ENCODE measurements at regions not wholly inside any gene's neighbourhood (a gene's known extent, or its start where the extent isn't known, plus 50 kb on each side); places are given as distances from the start of the nearest gene placed in this dataset.

DNA sequence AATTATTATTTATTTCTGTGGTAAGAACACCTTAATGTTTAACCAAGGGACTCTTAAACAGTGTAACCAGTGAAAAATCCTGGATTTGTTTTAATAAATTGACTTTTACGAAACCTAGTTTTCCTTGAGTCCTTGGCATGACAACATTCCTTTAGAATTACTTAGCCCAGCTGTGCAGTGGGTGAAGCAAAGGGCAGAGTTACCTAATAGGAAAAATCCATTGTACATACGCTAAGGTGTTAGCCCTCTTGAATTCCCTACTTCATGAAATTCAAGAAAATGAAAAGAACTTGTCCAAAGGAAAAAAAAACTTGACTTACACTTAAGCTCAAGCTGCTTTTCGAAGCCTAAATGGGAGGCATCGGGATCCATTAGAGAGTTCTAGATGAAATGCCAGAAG, 852.0 kb upstream of the ADAMTS5 start:
- DNase-seq (ENCODE audit: low spot score) = no peak

DNA sequence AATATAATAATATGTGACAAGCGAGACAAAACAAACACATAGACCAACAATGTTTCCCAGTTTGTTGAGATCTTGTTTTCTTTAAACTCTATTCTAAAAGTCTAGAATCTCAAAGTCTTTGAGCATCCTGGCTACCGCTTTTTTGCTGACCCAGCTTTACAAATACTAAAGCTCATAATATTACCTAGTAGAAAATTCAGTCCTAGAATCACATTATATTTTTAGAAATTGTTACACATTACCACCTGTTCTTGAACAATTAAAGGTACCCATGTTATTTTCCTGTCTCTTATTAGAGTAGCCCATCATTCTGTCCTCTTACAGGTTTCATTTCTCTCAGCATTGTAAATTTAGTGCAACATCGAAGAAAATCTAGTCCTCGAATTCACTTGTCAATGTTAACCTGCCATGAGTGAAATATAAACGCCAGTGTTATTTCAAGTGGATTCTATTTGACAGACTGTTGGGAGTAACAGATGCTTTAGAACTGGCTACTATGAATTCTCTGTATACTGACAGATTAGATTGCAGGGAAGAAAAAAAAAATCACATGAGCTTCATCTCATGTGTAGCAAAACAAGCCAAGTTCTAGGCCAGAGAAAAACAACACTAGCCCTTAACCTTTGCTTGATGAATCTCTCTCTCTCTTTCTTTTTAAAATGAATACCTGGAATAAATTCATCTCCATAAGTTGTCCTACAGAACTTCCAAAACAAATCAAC, 851.2 kb upstream of the ADAMTS5 start:
- no peak for DNase-seq (ENCODE audit: low spot score)

DNA sequence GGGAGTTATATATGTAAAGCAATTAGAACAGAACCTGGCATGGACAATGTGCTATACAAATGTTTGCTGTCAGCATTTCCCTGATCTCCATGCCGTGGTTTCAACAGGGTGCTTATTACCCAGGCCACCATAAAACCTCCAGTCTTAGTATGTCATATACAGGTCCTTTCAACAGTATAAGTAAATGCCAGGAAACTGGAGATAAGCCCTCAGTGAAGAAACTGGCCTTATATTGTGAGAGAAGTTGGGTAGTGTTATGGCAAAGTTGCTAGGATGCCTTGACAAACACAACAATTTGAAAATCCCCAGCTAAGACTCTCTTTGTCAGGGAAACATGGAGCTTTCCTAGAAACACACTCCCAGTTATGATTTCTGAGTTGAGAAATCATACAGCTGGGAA, 850.2 kb upstream of the ADAMTS5 start:
- DNase-seq (ENCODE audit: low spot score) = no peak

DNA sequence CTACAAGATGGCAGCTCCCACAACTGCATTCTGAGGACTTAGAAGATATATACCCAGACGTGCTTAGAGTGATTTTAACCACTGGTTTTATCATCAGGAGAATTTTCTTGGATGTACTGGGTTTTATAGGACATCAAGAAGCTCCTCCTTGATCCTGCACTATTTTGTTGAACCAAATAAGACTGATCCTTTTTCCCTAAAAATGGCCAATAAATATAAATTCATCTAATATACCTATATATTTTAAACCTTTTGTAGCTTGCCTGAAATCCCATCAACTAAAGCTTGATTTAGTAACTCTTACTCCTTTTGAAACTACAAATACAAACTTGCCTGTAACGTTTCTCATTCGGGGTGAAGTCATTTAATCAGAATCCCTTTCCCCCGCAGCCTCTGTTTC, 849.4 kb upstream of the ADAMTS5 start:
- DNase-seq (ENCODE audit: low spot score) = no peak

DNA sequence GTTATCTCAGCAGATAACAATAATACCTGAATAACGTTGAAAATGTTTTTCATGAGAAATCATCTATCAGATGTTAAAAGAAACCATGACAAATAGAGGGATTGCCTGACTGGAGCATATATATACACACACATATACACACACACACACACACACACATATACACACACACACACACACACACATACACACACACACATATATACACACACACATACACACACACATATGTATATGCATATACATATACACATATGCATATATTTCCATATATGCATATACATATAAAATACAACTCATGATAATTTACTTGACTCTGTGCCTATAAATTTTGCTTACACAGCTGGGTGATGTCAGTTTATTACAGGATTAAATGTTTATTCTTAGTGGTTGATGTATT, 847.3 kb upstream of the ADAMTS5 start:
- DNase-seq (ENCODE audit: low spot score) = no peak

DNA sequence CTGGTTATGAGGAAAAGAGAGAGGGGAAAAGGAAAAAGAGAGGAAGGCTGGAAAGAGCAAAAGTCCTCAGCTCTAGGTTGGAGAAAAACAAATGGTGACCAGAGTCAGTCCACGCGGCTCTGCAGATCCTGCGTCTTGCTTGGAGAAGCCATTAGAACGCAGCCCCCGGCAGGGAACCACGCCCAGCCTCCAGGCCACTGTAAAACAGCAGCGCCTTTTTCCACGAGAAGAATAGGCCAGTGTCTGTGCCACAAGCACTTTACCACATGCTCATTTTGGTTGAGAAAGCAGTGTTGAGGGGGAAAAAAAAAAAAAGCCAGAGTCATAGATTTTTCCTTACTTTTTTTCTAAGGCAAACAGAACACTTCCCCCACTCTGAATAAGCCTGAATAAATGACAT, 846.9 kb upstream of the ADAMTS5 start:
- DNase-seq (ENCODE audit: low spot score) = peak; percentile 71

DNA sequence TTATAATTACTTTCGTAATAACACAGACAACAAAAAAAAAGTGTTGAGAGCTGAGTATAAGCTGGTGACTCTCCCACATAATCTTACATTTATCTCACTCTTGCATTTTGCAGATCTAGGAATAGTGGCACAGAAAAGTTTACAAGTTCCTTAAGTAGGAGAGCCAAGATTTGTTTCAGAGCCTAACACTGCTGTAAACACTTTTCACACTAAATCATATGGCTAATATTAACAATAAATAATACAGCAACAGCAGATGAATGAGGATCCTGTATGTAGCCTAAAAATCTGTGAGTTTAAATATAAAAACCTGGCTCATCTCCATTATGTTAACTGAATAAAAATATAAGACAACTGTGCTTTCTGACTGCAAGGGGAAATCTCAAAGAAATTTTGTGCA, 846.5 kb upstream of the ADAMTS5 start:
- DNase-seq (ENCODE audit: low spot score) = no peak

DNA sequence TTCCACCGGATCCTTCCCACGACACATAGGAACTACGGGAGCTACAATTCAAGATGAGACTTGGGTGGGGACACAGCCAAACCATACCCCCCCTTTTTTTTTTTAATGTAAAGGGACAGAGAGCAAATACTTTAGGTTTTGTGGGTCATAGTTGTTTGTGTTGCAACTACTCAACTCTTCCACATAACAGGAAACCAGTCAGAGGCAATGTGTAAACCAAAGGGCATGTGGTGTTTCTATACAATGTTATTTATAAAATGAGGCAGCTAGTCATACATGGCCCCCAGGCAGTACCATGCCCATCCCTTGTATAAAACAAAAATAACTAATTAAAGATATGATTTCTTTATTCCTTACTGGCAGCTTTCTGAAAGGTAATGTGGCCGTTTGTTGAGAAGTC, 845.4 kb upstream of the ADAMTS5 start:
- DNase-seq (ENCODE audit: low spot score) = no peak

DNA sequence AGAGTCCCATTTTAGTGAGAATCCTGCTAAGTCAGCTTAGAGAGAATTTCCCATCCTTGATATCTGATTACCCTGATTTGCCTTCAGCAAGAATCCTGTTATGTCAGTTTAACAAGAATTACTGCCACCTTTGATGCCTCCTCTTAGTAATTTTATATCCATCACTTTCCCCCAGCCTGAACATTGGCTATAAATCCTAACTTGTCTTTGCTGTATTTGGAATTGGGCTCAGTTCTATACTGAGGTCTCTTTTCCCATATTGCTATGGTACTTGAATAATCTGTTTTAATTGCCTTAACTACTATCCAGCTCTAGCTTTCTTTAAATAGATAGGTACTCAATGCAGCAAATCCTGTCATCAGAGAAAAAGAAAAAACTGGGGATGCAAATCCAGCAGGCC, 842.0 kb upstream of the ADAMTS5 start:
- no peak for DNase-seq (ENCODE audit: low spot score)

DNA sequence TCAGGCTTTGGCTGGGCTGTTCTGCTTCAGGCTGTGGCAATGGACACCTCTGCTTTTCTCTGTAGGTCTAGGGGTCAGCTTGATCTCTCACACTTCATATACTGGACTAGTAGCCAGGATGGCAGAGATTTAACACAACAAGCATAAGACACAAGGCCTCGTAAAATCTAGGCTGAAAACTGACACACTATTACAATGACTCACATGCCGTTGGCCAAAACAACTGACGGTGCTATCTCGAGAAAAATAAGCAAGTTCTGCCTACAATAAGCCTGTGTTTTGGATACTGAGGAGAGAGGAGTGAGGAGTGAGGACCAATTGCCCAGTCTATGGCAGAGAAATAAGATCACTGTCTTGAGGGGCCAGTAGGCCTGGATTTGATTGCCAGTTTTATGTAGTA, 840.7 kb upstream of the ADAMTS5 start:
- peak; percentile 18 for DNase-seq (ENCODE audit: low spot score)

DNA sequence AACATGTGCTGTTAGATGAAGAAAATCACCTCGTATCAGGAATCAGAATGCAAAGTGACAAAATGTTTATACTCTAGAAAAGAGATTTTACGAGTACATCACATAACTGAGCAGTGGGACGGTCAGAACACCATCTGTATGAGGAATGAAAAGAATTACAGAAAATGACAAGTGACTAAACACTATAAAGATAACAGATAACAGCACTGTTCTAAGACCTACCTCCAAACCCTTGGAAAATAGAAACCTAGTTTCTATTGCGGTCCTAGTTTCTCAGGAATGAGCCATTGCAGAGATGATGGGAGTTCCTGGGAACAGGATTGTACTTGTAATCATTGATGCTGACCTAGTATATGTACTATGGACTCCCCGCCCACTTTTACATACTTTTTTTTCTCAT, 839.4 kb upstream of the ADAMTS5 start:
- no peak for DNase-seq (ENCODE audit: low spot score)

DNA sequence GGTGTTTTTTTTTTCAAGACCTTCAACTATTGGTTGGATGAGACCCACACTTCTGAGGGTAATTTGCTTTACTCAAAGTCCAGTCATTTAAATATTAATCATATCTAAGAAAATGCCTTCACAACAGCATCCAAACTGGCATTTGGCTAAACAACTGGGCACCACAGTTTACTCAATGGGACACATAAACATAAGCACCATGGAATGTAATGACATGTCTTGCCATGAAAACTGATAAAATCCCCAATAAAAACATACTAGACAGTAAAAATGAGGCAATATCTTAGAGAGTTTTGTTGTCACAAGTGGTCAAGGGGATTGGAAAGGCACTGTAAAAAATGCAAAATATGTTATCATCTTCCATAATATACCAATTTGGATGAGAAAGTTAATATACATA, 838.8 kb upstream of the ADAMTS5 start:
- no peak for DNase-seq (ENCODE audit: low spot score)

DNA sequence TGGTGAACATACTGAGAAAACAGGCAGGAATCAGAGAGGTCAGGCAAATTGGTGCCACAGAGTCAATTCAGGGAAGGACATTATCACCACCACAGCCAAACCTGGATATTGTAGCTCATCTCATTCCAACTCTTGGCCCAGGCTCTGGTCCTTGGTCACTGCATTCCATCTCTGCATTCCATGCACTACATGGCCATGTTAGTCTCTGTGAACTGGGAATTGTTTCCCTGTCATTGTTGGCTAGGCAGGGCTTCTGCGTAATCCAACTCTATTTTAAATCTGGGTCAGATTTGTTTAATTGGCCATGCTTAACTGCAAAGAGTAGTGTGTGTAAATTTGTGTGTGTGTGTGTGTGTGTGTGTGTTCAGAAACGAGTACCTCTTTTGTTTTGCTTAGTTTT, 837.6 kb upstream of the ADAMTS5 start:
- DNase-seq (ENCODE audit: low spot score) = no peak

DNA sequence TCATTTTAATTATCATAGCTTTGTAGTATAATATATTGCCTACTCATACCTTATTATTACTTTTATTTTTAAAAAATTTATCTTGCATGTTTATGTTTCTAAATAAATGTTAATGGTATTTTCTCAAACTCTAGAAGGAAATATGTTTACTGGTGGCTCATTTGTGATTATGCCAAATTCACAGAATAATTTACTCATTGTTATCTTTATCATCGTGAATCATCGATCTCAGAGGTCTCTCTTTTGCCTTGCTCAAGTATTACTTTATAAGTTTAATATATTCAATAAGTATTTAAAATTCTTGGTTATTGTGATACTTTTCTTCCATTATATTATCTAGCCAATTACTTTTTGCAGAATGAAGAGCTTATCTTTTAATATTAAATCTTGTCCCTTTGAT, 836.7 kb upstream of the ADAMTS5 start:
- no peak for DNase-seq (ENCODE audit: low spot score)

DNA sequence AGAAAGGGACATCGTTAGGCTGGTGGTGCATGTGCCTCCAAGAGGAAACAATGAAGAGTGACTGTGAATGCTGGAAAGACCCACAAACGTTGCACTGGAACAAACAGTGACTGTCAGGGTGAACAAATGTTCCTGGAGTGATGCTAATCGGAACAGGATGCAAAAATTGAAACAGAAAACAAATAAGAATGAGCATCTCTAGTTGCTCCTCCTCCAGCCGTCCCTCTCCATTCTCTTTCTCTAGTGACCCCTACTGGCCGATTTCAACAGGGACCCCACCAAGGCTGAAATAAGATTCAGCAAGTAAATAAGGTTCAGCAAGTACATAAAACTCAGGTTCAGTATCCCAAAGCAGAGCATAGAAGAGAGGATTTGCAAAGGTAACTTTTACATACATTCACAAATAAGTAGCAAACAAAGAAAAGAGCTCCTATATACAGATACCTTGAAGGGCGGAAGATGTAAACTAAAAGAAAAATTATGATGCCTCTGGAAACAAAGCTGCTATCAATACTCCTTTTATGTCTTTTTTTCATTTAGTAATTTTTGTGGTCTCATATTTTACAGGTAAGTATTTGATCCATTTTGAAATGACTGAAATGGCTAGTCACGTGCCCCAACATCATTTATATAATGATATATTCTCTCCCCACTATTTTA, 836.1 kb upstream of the ADAMTS5 start:
- DNase-seq (ENCODE audit: low spot score) = peak; percentile 35

DNA sequence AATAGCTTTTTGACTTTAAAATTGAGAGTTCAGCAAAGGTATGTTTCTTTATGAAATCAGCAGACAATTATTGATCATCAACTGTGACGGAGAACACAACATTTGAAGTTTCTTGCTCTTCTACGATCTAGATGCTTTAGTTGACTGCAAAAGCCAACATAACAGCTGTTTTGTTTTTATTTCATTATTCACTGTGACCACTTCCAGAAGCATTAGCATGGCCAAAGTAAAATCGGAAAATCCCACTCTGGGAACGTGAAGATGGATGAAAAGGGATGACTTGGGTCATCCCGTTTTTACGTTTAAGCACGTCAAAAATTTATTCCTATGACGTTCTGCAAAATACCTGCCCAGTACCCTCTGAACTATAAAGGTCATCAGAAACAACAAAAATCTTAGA, 833.0 kb upstream of the ADAMTS5 start:
- DNase-seq (ENCODE audit: low spot score) = no peak

DNA sequence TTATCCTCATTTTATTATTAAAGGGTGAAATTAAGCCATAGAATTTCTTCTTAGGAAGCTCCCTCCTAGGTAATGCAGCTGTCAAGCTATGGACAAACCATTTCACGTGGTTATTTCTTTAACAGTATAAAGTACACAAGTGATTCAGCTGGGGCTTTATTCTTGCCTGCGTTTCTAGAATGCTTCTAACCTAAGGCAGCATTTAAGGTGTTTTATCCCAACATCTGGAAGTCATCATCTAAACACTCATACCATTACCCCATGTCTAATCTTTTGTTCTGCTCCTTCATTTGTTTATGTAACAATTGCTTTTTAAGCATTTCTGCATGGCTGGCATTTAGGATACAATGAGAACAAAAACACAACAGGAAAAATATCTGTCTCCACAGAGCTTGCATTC, 829.2 kb upstream of the ADAMTS5 start:
- no peak for DNase-seq (ENCODE audit: low spot score)

DNA sequence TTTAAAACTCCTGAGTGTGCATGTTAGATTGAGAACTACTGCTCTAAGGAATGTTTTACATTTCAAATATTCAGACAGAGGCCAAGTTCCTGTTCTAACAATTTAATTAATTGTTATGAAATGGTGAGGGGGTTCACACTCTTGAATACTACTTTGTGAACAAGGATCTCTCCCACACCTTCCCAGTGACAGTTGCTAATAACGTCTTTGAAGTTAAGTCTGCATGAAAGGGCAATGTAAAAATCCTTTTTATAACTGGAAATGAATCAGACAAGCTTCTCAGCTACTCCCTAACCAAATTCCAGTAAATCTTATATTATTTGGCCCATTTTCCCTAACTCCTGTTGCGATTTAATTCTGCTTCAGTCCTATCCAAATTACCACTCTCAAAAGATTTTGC, 828.5 kb upstream of the ADAMTS5 start:
- DNase-seq (ENCODE audit: low spot score) = no peak

DNA sequence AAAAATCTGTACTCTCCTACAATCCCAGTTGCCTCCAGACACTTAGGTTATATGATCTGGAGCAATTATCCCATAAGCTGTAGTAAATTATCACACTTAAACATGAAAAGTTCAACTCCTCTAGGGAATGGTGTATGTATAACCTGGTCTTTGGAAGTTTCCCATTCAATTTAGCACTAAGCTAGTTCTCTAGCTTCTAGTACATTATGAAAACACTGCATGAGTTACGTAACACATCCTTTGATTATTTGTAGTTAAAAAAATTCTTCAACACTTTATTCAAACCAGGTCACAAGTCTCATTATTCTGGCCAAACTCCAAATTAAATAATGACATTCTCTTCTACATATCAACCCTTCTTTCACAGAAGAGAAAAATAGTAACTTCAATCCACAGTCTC, 827.0 kb upstream of the ADAMTS5 start:
- no peak for DNase-seq (ENCODE audit: low spot score)

DNA sequence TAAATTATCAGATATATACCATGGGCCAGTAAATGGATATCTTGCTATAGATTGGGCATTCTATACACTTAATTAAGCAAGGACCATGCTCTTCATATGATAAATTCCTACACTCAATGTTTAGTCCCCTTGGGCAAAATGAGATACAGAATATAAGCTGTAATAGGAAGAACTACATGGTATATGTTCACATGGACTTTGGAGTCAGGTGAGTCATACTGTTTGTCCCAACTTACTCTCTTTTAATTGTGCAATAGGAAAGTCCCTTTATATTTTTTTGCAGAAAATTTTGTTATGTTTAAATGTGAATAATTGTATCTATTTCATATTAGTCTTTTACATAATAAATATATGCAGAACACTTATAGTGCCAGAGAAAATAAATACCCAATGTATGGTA, 820.2 kb upstream of the ADAMTS5 start:
- no peak for DNase-seq (ENCODE audit: low spot score)

DNA sequence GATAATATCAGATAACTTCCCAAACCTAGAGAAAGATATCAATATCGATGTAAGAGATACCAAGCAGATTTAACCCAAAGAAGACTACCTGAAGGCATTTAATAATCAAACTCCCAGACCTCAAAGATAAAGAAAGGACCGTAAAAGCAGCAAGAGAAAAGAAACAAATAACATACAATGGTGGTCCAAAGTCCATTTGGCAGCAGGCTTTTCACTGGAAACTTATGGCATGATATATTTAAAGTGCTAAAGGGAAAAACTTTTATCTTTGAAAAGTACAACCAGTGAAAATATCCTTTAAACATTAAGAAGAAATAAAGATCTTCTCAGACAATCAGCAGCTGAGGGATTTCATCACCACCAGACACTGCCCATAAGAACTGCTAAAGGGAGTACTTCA, 812.7 kb upstream of the ADAMTS5 start:
- DNase-seq (ENCODE audit: low spot score) = no peak

DNA sequence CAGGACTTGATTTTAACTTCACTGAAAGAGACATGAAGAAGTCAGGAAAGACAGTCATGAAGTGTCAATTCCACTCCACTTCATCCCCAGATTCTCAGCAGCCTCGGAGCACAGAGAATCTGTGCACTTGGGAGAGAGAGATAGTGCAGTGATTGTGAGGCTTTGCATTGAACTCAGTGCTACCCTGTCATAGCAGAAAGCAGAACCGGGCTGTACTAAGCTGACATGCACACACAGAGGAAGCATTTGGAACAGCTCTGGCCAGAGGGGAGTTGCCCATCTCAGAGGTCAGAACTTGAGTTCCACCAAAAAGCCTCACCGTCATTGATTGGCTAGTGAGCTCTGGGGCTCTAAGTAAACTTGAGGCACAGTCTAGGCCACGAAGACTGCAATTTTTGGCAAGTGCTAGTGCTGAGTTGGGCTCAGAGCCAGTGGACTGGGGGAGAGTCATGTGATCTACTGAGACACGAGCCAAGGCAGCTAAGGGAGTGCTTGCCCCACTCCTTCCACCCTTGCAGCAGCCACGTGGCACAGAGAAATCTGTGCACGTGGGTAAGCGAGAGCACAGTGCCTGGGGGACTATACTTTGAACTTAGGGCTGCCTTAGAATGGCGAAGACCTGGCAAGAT, 810.2 kb upstream of the ADAMTS5 start:
- DNase-seq (ENCODE audit: low spot score) = no peak

DNA sequence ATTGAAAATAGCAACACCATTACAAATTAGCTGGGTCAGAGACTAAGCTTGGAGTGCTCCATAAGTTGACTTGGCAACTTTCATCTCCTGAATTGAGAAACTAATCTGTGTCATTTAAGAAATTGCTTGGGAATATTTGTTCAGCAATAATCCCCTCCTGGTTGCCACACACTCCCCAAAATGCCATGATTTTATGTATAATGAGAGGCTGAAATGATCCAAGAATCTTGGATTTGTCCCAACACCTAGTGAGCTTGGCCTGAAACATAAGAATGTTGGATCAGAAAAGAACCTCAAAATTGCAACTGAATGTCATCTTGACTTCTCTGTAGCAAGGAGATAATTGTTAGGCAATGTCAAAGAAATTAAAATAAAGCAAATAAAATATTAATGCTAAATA, 805.9 kb upstream of the ADAMTS5 start:
- no peak for DNase-seq (ENCODE audit: low spot score)

Data from COLO829 (cell line).